Spleen (tissue), 7 donors: ENCODE measurements at regions not wholly inside any gene's neighbourhood (a gene's known extent, or its start where the extent isn't known, plus 50 kb on each side); places are given as distances from the start of the nearest gene placed in this dataset.
"Not testable (repeated sequence)": the region's sequence is repeated elsewhere in the genome, so short reads cannot be mapped to it uniquely, and the experiment has no call there.

ENCODE experiments used
- CTCF ChIP-seq, 11 experiments: fragments of 200-600 bp in 7 of 11; fragments of 450-650 bp in 4 of 11; sonication (generic) in 4 of 11; IDR thresholded peaks in 8 of 11; conservative IDR thresholded peaks in 3 of 11; 1 replicate in 7 of 11; 2 replicates in 4 of 11; pipeline versions ENCODE4 v1.4.0 to v1.8.0; 2016 to 2021; ENCODE audit warnings: antibody characterized with exemption in 11 of 11, inconsistent platforms in 4 of 11, mild to moderate bottlenecking in 1 of 11
- POLR2A ChIP-seq, 3 donors: fragments of 450-650 bp; IDR thresholded peaks; one replicate each; pipeline ENCODE4 v1.5.1; 2017; ENCODE audit warnings: antibody characterized with exemption in 3 of 3, mild to moderate bottlenecking in 1 of 3
- POLR2AphosphoS5 ChIP-seq, 3 donors: sonication (generic); formaldehyde crosslinking; IDR thresholded peaks; one replicate each; pipeline ENCODE4 v1.5.1; 2017; ENCODE audit warnings: antibody characterized with exemption in 3 of 3
- donor health status: DM: no; HTN: no; CAD: no; lungs with moderate emphysema.
- donor health status: DM: no; HTN: no; CAD: no.
- donor health status: DM: no; HTN: no; CAD: no.

GRCh38 chr9:40223353-40223752 is 867.9 kb downstream of the SPATA31A1 start:
- TF ChIP-seq POLR2A (IDR thresholded peaks at IDR 0.05); CTCF (IDR thresholded peaks at IDR 0.05 in 8 of 11, conservative IDR thresholded peaks at IDR 0.05 in 3 of 11); POLR2AphosphoS5 (IDR thresholded peaks at IDR 0.05): not testable (repeated sequence)
